ENCODE measurements at regions not wholly inside any gene's neighbourhood (a gene's known extent, or its start where the extent isn't known, plus 50 kb on each side); places are given as distances from the start of the nearest gene placed in this dataset.

DNA sequence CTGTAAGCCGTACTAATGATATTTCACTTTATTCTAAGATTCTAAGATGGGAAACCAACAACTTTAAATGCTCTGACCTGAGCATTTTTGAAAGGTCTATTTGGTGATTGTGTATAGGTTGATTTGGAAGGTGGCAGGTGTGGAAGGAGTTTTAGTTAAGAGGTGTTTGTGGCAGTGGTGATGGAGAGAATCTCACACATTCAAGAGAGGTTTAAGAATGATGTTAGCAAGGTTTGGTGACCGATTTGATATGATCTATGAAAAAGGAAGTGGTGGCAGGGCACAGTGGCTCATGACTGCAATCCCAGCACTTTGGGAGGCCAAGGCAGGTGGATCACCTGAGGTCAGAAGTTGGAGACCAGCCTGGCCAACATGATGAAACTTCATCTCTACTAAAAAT is 319.2 kb upstream of the CD180 start:
- TF ChIP-seq, protein P1, sequence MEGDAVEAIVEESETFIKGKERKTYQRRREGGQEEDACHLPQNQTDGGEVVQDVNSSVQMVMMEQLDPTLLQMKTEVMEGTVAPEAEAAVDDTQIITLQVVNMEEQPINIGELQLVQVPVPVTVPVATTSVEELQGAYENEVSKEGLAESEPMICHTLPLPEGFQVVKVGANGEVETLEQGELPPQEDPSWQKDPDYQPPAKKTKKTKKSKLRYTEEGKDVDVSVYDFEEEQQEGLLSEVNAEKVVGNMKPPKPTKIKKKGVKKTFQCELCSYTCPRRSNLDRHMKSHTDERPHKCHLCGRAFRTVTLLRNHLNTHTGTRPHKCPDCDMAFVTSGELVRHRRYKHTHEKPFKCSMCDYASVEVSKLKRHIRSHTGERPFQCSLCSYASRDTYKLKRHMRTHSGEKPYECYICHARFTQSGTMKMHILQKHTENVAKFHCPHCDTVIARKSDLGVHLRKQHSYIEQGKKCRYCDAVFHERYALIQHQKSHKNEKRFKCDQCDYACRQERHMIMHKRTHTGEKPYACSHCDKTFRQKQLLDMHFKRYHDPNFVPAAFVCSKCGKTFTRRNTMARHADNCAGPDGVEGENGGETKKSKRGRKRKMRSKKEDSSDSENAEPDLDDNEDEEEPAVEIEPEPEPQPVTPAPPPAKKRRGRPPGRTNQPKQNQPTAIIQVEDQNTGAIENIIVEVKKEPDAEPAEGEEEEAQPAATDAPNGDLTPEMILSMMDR (IDR thresholded peaks at IDR 0.05; ENCODE audit: low read length, missing control alignments), result no peak
- no peak overlapping the region for H3K4me3 ChIP-seq (replicated peaks; ENCODE audit: low read depth, low read length)
- DNase-seq (ENCODE audit: low read depth), result no peak

DNA sequence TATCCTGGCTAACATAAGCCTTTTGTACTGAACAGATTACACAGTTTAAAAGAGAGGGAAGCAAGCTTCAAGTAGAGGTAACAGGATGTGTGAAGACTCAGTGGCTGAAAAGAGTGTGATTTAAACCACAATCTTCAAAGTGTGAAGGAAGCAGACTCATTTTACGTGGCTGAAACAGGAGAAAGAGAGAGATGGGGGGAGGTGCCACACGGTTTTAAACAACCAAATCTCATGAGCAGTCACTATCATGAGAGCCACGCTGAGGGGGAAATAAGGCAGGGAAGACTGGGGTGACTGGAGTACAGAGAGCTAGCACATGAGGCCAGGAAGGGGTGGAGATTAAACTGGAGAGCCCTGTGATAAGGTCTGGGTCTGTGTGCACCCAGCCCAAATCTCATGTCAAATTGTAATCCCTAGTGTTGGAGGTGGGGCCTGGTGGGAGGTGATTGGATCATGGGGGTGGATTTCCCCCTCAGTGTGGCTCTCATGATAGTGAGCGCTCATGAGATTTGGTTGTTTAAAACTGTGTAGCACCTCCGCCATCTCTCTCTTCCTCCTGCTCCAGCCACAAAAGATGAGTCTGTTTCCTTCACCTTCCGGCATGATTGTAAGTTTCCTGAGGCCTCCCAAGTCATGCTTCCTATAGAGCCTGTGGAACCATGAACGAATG is 318.6 kb upstream of the CD180 start:
- DNase-seq (ENCODE audit: low read depth), result no peak
- H3K4me3 ChIP-seq (replicated peaks; ENCODE audit: low read depth, low read length), result no peak overlapping the region
- TF ChIP-seq, protein P1 (IDR thresholded peaks at IDR 0.05; ENCODE audit: low read length, missing control alignments), result no peak

DNA sequence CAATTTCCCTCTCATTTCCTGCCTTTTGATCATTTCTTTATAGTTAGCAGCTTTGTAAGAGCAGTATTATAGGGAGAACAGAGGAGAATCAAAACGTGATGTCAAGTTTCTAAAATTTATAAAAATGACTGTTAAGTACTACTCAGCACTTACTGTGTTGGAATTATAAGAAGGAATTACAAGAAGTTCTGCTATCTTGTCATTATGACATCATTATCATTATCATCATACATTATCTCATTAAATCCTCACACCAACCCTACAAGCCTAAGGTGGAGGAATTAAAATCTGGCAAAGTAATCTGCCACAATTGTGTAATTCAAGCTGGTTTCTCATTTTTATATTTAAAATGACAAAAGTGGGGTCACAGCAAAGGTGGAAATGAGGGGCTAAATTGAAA is 316.2 kb upstream of the CD180 start:
- TF ChIP-seq, protein P1 (IDR thresholded peaks at IDR 0.05; ENCODE audit: low read length, missing control alignments), result no peak
- no peak for DNase-seq (ENCODE audit: low read depth)
- no peak overlapping the region for H3K4me3 ChIP-seq (replicated peaks; ENCODE audit: low read depth, low read length)

DNA sequence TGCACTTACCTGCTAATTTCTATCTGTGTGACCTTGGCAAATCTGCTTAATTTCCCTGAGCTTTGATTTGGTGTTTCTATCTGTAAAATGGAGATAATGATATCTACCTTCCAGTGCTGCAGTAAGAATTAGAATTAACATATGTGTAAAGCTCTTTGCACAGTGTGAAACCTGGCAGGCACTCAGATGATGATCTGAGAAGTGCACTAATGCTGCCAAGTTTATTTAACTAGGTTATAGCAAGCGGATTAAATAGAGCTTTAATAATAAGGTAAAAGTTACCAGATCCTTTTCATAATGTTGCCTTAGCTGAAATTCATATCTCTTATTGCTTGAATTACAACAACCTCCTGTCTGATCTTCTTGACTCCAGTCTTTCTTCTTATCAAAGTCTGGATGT is 315.3 kb upstream of the CD180 start:
- no peak for DNase-seq (ENCODE audit: low read depth)
- TF ChIP-seq, protein P1 (IDR thresholded peaks at IDR 0.05; ENCODE audit: low read length, missing control alignments), result no peak
- H3K4me3 ChIP-seq (replicated peaks; ENCODE audit: low read depth, low read length), result no peak overlapping the region

DNA sequence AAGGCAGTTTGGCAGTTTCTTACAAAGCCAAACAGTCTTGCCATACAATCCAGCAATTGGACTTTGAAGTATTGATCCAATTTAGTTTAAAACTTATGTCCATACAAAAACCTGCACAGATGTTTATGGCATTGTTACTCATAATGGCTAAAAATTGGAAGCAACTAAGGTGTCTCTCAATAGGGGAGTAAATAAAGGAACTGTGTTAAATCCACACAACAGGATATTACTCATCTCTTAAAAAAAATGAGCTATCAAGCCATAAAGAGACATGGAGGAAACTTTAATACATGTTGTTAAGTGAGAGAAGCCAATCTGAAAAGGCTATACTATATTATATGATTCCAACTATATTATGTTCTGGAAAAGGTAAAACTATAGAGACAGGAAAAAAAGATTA is 313.6 kb upstream of the CD180 start:
- no peak for DNase-seq (ENCODE audit: low read depth)
- TF ChIP-seq, protein P1 (IDR thresholded peaks at IDR 0.05; ENCODE audit: low read length, missing control alignments), result no peak
- no peak overlapping the region for H3K4me3 ChIP-seq (replicated peaks; ENCODE audit: low read depth, low read length)

DNA sequence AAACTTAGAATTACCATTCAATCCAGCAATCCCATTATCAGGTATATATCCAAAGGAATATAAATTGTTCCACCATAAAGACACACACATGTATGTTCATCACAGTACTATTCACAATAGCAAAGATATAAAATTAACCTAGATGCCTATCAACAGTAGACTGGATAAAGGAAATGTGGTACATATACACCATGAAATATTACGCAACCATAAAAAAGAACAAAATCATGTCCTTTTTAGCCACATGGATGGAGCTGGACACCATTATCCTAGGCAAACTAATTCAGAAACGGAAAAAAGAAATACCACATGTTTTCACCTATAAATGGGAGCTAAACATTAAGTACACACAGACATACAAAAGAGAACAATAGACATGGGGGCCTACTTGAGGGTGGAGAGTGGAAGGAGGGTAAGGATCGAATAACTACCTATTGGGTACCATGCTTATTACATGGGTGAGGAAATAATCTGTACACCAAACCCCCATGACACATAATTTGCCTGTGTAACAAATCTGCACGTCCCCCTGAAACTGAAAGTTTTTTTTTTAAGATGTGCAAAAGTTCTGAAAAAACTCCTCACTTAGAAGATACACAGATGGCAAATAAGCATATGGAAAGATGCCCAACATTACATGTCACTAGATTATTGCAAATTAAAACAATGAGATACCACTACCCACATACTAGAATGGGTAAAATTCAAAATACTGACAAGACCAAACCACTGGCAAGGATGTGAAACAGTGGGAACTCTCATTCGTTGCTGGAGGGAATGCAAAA is 313.0 kb upstream of the CD180 start:
- TF ChIP-seq, protein P1 (IDR thresholded peaks at IDR 0.05; ENCODE audit: low read length, missing control alignments), result no peak
- H3K4me3 ChIP-seq (replicated peaks; ENCODE audit: low read depth, low read length), result no peak overlapping the region
- no peak for DNase-seq (ENCODE audit: low read depth)
